ENCODE measurements at regions not wholly inside any gene's neighbourhood (a gene's known extent, or its start where the extent isn't known, plus 50 kb on each side); places are given as distances from the start of the nearest gene placed in this dataset.

DNA sequence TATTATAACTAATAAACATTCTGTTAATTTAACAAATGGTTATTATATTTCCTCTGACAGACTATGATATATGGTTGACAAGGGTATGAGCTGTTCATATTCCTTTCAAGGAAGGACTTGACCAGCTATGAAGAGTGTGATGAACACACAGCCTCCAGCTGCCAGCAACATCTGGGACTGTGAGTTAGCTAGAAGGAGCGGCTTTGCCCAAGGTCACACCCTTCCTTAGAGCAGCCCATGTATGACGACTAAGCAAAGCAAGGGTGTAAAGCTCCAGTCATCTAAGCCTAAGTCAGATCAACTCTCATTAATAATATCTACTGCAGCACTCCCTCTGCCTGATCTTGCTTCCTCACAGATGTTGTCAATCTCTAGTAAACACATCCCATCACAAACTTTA lies 355.4 kb downstream of the PLPP3 start:
- ATAC-seq (no peak), DNase-seq (no peak)
- Mint-ChIP-seq H3K4me3 (no peak overlapping the region), H3K27me3 (ENCODE audit: low read depth in 2 of 2) (peaks cover 0 to 13% of the 10 kb centered on the region in 2 donors), H3K27ac (no peak overlapping the region), H3K4me1 (no peaks in the 10 kb centered on the region), H3K9me3 (peaks cover 3 to 7% of the 10 kb centered on the region in 2 donors), H3K36me3 (no peaks in the 10 kb centered on the region)
- Histone ChIP-seq H3K9me3 (ENCODE audit: control insufficient read depth, insufficient read depth, low read length) (no peaks in the 10 kb centered on the region), H3K36me3 (ENCODE audit: control insufficient read depth, insufficient read depth, low read length) (no peaks in the 10 kb centered on the region), H3K27ac (ENCODE audit: low read length) (no peak overlapping the region), H3K4me1 (ENCODE audit: control insufficient read depth, insufficient read depth, low read length) (no peaks in the 10 kb centered on the region), H3K27me3 (ENCODE audit: control insufficient read depth, insufficient read depth, low read length) (no peaks in the 10 kb centered on the region), H3K4me3 (ENCODE audit: low read length) (no peak overlapping the region)
- intact Hi-C loops (cut with micrococcal nuclease): no loop called here
- TF ChIP-seq, protein P1, sequence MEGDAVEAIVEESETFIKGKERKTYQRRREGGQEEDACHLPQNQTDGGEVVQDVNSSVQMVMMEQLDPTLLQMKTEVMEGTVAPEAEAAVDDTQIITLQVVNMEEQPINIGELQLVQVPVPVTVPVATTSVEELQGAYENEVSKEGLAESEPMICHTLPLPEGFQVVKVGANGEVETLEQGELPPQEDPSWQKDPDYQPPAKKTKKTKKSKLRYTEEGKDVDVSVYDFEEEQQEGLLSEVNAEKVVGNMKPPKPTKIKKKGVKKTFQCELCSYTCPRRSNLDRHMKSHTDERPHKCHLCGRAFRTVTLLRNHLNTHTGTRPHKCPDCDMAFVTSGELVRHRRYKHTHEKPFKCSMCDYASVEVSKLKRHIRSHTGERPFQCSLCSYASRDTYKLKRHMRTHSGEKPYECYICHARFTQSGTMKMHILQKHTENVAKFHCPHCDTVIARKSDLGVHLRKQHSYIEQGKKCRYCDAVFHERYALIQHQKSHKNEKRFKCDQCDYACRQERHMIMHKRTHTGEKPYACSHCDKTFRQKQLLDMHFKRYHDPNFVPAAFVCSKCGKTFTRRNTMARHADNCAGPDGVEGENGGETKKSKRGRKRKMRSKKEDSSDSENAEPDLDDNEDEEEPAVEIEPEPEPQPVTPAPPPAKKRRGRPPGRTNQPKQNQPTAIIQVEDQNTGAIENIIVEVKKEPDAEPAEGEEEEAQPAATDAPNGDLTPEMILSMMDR (IDR thresholded peaks at IDR 0.05): no peak
- WGBS (ENCODE audit: insufficient coverage): 94% methylated on average over 2 of the region's 2 CpGs

DNA sequence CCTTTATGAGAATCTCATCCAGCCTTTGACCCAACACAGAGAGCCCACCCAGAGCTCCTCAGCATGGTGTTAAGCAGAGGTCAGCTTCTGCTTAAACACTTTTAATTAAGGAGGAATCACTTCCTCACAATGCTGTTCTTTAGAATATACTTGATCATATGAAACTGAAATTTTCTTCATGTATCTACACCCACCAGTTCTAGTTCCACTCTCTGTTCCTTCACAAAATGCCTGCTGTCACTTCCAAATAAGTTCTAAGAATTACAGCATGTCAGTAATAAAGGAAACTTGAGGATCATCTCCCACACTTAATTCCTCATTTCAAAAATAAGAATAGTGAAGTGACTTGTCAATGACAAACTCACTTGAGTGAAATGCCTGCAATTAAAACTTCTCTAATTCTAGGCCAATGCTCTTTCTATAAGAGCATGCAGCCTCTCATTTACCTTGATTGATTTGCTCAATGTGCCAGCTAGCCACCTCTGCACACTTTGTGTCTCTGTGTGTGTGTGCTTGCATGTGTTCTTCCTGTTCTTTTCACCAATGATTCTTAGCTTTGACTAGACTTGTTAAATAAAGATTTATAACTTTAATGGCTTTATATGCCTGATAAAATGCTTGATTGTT lies 356.3 kb downstream of the PLPP3 start:
- intact Hi-C loops (cut with micrococcal nuclease): no loop called here
- Histone ChIP-seq H3K9me3 (ENCODE audit: control insufficient read depth, insufficient read depth, low read length) (no peaks in the 10 kb centered on the region), H3K4me3 (ENCODE audit: low read length) (no peak overlapping the region), H3K4me1 (ENCODE audit: control insufficient read depth, insufficient read depth, low read length) (no peaks in the 10 kb centered on the region), H3K36me3 (ENCODE audit: control insufficient read depth, insufficient read depth, low read length) (no peaks in the 10 kb centered on the region), H3K27me3 (ENCODE audit: control insufficient read depth, insufficient read depth, low read length) (no peaks in the 10 kb centered on the region), H3K27ac (ENCODE audit: low read length) (no peak overlapping the region)
- H3K36me3 Mint-ChIP-seq: no peaks in the 10 kb centered on the region
- ATAC-seq (no peak), DNase-seq (no peak)
- H3K4me1 Mint-ChIP-seq: no peaks in the 10 kb centered on the region
- H3K27me3 Mint-ChIP-seq (ENCODE audit: low read depth in 2 of 2): peaks cover 0 to 13% of the 10 kb centered on the region in 2 donors
- no peak overlapping the region for H3K4me3 Mint-ChIP-seq
- peaks cover 3 to 6% of the 10 kb centered on the region in 2 donors for H3K9me3 Mint-ChIP-seq
- TF ChIP-seq, protein P1 (IDR thresholded peaks at IDR 0.05): no peak
- H3K27ac Mint-ChIP-seq: no peak overlapping the region

DNA sequence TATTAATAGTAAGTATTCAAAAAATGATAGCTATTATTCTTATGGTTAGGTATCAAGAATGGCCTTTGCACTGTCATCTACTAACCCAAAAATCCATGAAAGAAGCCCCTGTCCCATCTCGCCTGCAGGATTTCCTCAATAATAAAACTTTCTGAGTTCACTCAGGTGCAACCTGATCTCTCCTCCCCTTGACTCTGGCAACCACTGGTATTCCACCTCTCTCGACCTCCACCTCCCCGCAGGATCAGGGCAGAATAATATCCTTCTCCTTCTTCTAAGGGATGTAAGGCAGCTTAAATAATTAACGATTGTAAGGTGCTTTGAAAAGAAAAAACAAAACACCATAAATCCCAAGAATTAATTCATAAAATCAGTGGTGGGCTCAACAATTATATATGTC lies 359.3 kb downstream of the PLPP3 start:
- Mint-ChIP-seq H3K9me3 (peaks cover 2 to 3% of the 10 kb centered on the region in 2 donors), H3K4me3 (no peak overlapping the region), H3K27ac (no peak overlapping the region), H3K36me3 (no peaks in the 10 kb centered on the region), H3K4me1 (no peaks in the 10 kb centered on the region), H3K27me3 (ENCODE audit: low read depth in 2 of 2) (peaks cover 0 to 13% of the 10 kb centered on the region in 2 donors)
- Histone ChIP-seq H3K9me3 (ENCODE audit: control insufficient read depth, insufficient read depth, low read length) (no peaks in the 10 kb centered on the region), H3K4me1 (ENCODE audit: control insufficient read depth, insufficient read depth, low read length) (no peaks in the 10 kb centered on the region), H3K27ac (ENCODE audit: low read length) (no peak overlapping the region), H3K27me3 (ENCODE audit: control insufficient read depth, insufficient read depth, low read length) (no peaks in the 10 kb centered on the region), H3K36me3 (ENCODE audit: control insufficient read depth, insufficient read depth, low read length) (no peaks in the 10 kb centered on the region), H3K4me3 (ENCODE audit: low read length) (no peak overlapping the region)
- intact Hi-C loops (cut with micrococcal nuclease): no loop called here
- TF ChIP-seq, protein P1 (IDR thresholded peaks at IDR 0.05): no peak
- 94% methylated on average over 1 of the region's 4 CpGs for WGBS (ENCODE audit: insufficient coverage)
- ATAC-seq (no peak), DNase-seq (no peak)

DNA sequence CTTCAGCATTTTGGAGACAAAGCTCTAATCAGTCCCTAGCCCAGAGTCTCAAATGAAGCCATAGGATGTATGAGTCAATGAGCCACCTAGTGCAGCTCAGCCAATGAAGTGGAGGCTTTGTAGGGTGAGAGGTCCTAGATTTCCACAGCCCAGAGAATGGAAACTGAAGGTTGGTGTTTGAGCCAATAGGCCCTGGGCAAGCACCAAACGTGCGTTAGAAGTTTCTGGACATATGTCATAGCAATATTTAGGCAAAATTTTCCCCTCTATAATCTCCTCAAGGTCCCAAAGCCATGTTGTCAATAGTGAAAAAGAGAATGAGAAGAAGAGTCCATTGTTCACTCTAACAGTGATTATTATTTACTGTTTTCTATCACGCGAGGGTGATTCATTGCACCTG lies 361.3 kb downstream of the PLPP3 start:
- Mint-ChIP-seq H3K9me3 (peaks cover 2 to 3% of the 10 kb centered on the region in 2 donors), H3K4me1 (no peaks in the 10 kb centered on the region), H3K27me3 (ENCODE audit: low read depth in 2 of 2) (peaks cover 0 to 13% of the 10 kb centered on the region in 2 donors), H3K27ac (no peak overlapping the region), H3K4me3 (no peak overlapping the region), H3K36me3 (no peaks in the 10 kb centered on the region)
- ATAC-seq (no peak), DNase-seq (no peak)
- TF ChIP-seq, protein P1 (IDR thresholded peaks at IDR 0.05): no peak
- H3K27me3 ChIP-seq (ENCODE audit: control insufficient read depth, insufficient read depth, low read length): no peaks in the 10 kb centered on the region
- H3K4me1 ChIP-seq (ENCODE audit: control insufficient read depth, insufficient read depth, low read length): no peaks in the 10 kb centered on the region
- 100% methylated on average over 2 of the region's 4 CpGs for WGBS (ENCODE audit: insufficient coverage)
- intact Hi-C loops (cut with micrococcal nuclease): no loop called here
- no peaks in the 10 kb centered on the region for H3K36me3 ChIP-seq (ENCODE audit: control insufficient read depth, insufficient read depth, low read length)
- H3K27ac ChIP-seq (ENCODE audit: low read length): no peak overlapping the region
- H3K4me3 ChIP-seq (ENCODE audit: low read length): no peak overlapping the region
- H3K9me3 ChIP-seq (ENCODE audit: control insufficient read depth, insufficient read depth, low read length): no peaks in the 10 kb centered on the region
